CD4-positive, alpha-beta T cell (primary cell): ENCODE measurements at regions not wholly inside any gene's neighbourhood (a gene's known extent, or its start where the extent isn't known, plus 50 kb on each side); places are given as distances from the start of the nearest gene placed in this dataset.

Experiments
- ATAC-seq: fragments of 200-7000 bp; cut with Tn5 transposase; one replicate; pipeline ENCODE4 v1.10.0; 2022; ENCODE audit warnings: mild to moderate bottlenecking; ENCODE audit not compliant: poor library complexity
- CTCF ChIA-PET: fragments of 350-600 bp; sonication (Branson Sonifier 250); formaldehyde crosslinking; loops from one replicate; lab custom pipeline; 2021; ENCODE audit warnings: antibody characterized with exemption, inconsistent platforms; lab: Charles Lee
- POLR2A ChIA-PET: fragments of 350-600 bp; sonication (Branson Sonifier 250); formaldehyde crosslinking; loops from one replicate; lab custom pipeline; 2021; ENCODE audit warnings: antibody characterized with exemption, inconsistent platforms; lab: Charles Lee
- DNase-seq, 14 experiments: peaks; one replicate each; pipeline ENCODE4 v3.0.0-alpha.2; 2013 to 2020; ENCODE audit warnings: mixed read lengths in 2 of 14
- H3K27ac ChIP-seq, 2 donors: one replicate each; pipeline versions ENCODE4 v1.5.1 to v1.7.0; 2013; ENCODE audit warnings: low read length in 2 of 2, low read depth in 1 of 2, mild to moderate bottlenecking in 1 of 2
- H3K27me3 ChIP-seq, 2 experiments: 1 replicate in 1 of 2; 2 replicates in 1 of 2; pipeline versions ENCODE4 v1.6.1 to v1.7.0; 2013; ENCODE audit warnings: low read length in 2 of 2, control low read depth in 1 of 2, mild to moderate bottlenecking in 1 of 2, moderate library complexity in 1 of 2; ENCODE audit not compliant: insufficient read depth in 2 of 2, control insufficient read depth in 1 of 2
- H3K36me3 ChIP-seq: one replicate; pipeline ENCODE4 v1.6.1; 2013; ENCODE audit warnings: low read length, control low read depth; ENCODE audit not compliant: insufficient read depth
- H3K4me1 ChIP-seq: one replicate; pipeline ENCODE4 v1.6.1; 2013; ENCODE audit warnings: low read length, control low read depth; ENCODE audit not compliant: insufficient read depth
- H3K4me3 ChIP-seq: one replicate; pipeline ENCODE4 v1.5.1; 2013; ENCODE audit warnings: mild to moderate bottlenecking, low read length, moderate library complexity
- H3K9me3 ChIP-seq, 2 experiments: 1 replicate in 1 of 2; 2 replicates in 1 of 2; pipeline versions ENCODE4 v1.6.1 to v1.7.0; 2013; ENCODE audit warnings: low read length in 2 of 2, mild to moderate bottlenecking in 2 of 2, control low read depth in 1 of 2, moderate library complexity in 1 of 2; ENCODE audit not compliant: control insufficient read depth in 1 of 2, insufficient read depth in 1 of 2
- H3K27ac Mint-ChIP-seq: one replicate; pipeline ENCODE4 v1.8.0; 2020; ENCODE audit warnings: mixed read lengths
- H3K27me3 Mint-ChIP-seq: one replicate; pipeline ENCODE4 v1.8.0; 2021; ENCODE audit warnings: mixed read lengths
- H3K36me3 Mint-ChIP-seq: one replicate; pipeline ENCODE4 v1.8.0; 2021; ENCODE audit warnings: low read depth, mixed read lengths
- H3K4me1 Mint-ChIP-seq: one replicate; pipeline ENCODE4 v1.8.0; 2021; ENCODE audit warnings: low read depth, mixed read lengths
- H3K4me3 Mint-ChIP-seq: one replicate; pipeline ENCODE4 v1.8.0; 2020; ENCODE audit warnings: mild to moderate bottlenecking, mixed read lengths
- H3K9me3 Mint-ChIP-seq: one replicate; pipeline ENCODE4 v1.8.0; 2020; ENCODE audit warnings: mixed read lengths
- CTCF ChIP-seq: fragments of 200-600 bp; IDR thresholded peaks from one replicate; pipeline ENCODE4 v1.8.0; 2022; ENCODE audit warnings: antibody characterized with exemption, mild to moderate bottlenecking
- intact Hi-C, 2 experiments: fragments of 100-400 bp; cut with DNase I in 1 of 2; cut with micrococcal nuclease in 1 of 2; formaldehyde crosslinking; loops; one replicate each; pipeline versions ENCODE4 v1.15.1 to v1.9.0; 2023 to 2025; cut with DNase I, micrococcal nuclease

DNA sequence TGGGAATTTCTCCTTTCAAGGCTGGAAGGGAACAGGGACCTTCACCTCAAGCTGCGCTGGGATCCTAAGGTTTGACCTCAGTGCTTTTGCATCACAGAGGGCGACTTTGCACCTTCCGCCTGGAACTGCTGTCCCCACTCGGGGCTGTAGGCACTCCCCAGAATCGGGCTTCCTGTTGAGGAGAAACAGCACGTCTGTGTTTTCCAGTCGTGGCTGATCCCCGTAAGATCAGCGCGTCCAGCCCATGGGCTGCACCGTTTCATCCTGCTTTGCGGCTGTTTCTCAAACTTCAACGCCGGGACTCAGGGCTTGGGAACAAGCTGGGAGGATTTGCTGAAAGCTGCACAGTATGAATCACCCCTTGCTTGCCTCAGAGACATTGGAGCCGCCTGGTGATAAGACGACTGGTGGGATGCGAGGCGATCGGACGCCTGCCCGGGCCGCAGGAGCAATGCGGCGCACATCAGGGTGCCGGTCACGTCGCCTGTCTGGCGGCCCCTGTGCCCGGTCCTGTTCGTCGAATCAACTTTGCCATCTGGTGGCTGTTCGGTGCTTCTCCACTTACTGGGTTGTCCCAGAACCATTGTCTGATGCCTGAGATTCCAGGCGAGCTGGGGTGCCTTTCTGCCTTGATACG, 53.6 kb upstream of the FRMD1 start:
- TF ChIP-seq CTCF = no peak
- Histone ChIP-seq H3K9me3 (peaks cover 0 to 30% of the 10 kb centered on the region in 2 experiments), H3K4me3 (no peak overlapping the region), H3K36me3 (no peaks in the 10 kb centered on the region), H3K4me1 (no peaks in the 10 kb centered on the region), H3K27me3 (peaks cover 12 to 15% of the 10 kb centered on the region in 2 experiments), H3K27ac (no peak overlapping the region)
- H3K27me3 Mint-ChIP-seq = peaks cover 20% of the 10 kb centered on the region
- intact Hi-C loops = no loop called here
- CTCF ChIA-PET = no interaction called here
- no peak overlapping the region for H3K27ac Mint-ChIP-seq
- POLR2A ChIA-PET = no interaction called here
- ATAC-seq = no peak
- H3K36me3 Mint-ChIP-seq = no peaks in the 10 kb centered on the region
- H3K4me3 Mint-ChIP-seq = no peak overlapping the region
- H3K9me3 Mint-ChIP-seq = no peaks in the 10 kb centered on the region
- H3K4me1 Mint-ChIP-seq = no peaks in the 10 kb centered on the region
- no peak for DNase-seq

- POLR2A ChIA-PET = no interaction called here
- H3K4me3 ChIP-seq = no peak overlapping the region
- Mint-ChIP-seq H3K4me1 (no peaks in the 10 kb centered on the region), H3K27me3 (peaks cover 20% of the 10 kb centered on the region), H3K4me3 (no peak overlapping the region), H3K27ac (no peak overlapping the region), H3K36me3 (no peaks in the 10 kb centered on the region), H3K9me3 (no peaks in the 10 kb centered on the region)
- TF ChIP-seq CTCF = no peak
- H3K27ac ChIP-seq = no peak overlapping the region
- H3K9me3 ChIP-seq = peaks cover 0 to 30% of the 10 kb centered on the region in 2 experiments
- intact Hi-C loops = no loop called here
- peaks cover 12 to 15% of the 10 kb centered on the region in 2 experiments for H3K27me3 ChIP-seq
- H3K36me3 ChIP-seq = no peaks in the 10 kb centered on the region
- ATAC-seq (no peak), DNase-seq (no peak)
- CTCF ChIA-PET = no interaction called here
- H3K4me1 ChIP-seq = no peaks in the 10 kb centered on the region
Observed at GRCh38 chr6:168131464-168132415, 52.7 kb upstream of the FRMD1 start.

DNA sequence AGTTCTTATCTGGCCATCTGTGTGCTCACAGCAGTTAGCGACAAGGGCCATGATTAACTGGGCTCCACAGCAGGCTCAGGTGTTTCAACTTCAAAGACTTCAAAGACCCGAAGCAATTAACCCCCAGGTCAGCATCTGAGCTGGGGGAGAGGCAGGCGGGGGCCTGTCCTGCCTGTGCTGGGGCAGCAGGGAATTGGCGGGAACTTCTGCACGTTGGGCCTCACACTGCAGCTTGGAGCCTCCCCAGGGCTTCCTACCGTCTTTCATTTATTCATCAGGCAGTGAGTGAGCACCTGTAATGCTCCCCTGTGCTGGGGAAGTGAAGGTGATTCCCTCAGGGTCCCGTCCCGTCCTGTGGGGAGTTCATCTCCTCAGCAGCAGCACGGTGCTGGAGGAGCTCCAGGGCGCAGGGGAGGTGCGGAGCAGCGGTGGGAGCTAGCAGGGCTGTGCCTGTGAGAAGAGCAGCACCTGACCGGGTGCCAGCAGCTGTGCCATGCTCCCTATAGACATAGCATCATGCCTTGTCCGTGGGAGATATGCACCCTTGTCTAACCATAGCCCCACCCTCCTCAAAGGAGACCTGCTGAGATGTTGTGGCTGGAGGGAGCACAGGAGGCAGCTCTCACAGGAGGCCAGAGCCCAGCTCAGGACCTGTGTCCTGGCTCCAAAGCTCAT, 51.8 kb upstream of the FRMD1 start:
- ChIA-PET POLR2A (no interaction called here), CTCF (no interaction called here)
- no peak for DNase-seq
- no peak overlapping the region for H3K27ac Mint-ChIP-seq
- H3K27me3 ChIP-seq = peaks cover 12 to 15% of the 10 kb centered on the region in 2 experiments
- no peak overlapping the region for H3K27ac ChIP-seq
- no peak overlapping the region for H3K4me3 Mint-ChIP-seq
- no peaks in the 10 kb centered on the region for H3K36me3 ChIP-seq
- no peaks in the 10 kb centered on the region for H3K4me1 Mint-ChIP-seq
- H3K36me3 Mint-ChIP-seq = no peaks in the 10 kb centered on the region
- ATAC-seq = no peak
- H3K27me3 Mint-ChIP-seq = peaks cover 17% of the 10 kb centered on the region
- TF ChIP-seq CTCF = no peak
- no peaks in the 10 kb centered on the region for H3K4me1 ChIP-seq
- intact Hi-C loops = no loop called here
- peaks cover 0 to 30% of the 10 kb centered on the region in 2 experiments for H3K9me3 ChIP-seq
- H3K4me3 ChIP-seq = no peak overlapping the region
- H3K9me3 Mint-ChIP-seq = no peaks in the 10 kb centered on the region
